Neural cell (in vitro differentiated cells): ENCODE measurements at regions not wholly inside any gene's neighbourhood (a gene's known extent, or its start where the extent isn't known, plus 50 kb on each side); places are given as distances from the start of the nearest gene placed in this dataset.

Experiments
- H2AFZ ChIP-seq: fragments of 200-600, 300-800 bp; sonication (generic), shearing (Covaris generic); 2 replicates; pipeline ENCODE4 v1.6.0; 2014; ENCODE audit warnings: low read depth, mild to moderate bottlenecking, antibody characterized with exemption, low read length, moderate library complexity
- H3F3A ChIP-seq: fragments of 200-600 bp; shearing (Covaris generic); 2 replicates; pipeline ENCODE4 v1.6.1; 2016; ENCODE audit warnings: mild to moderate bottlenecking, moderate library complexity, mixed read lengths, antibody characterized with exemption, low read length; ENCODE audit not compliant: insufficient read depth, poor library complexity, severe bottlenecking
- H3K27ac ChIP-seq: fragments of 200-600, 300-800 bp; sonication (generic), shearing (Covaris generic); 2 replicates; pipeline ENCODE4 v1.5.1; 2014; ENCODE audit warnings: mild to moderate bottlenecking, low read length, moderate library complexity
- H3K27me3 ChIP-seq: fragments of 300-800, 200-600 bp; sonication (generic), shearing (Covaris generic); 2 replicates; pipeline ENCODE4 v1.6.0; 2014; ENCODE audit warnings: mild to moderate bottlenecking, low read depth, low read length, moderate library complexity; ENCODE audit not compliant: insufficient read depth
- H3K36me3 ChIP-seq: fragments of 300-800, 200-600 bp; sonication (generic), shearing (Covaris generic); 2 replicates; pipeline ENCODE4 v1.5.1; 2014; ENCODE audit warnings: mild to moderate bottlenecking, antibody characterized with exemption, low read length, moderate library complexity; ENCODE audit not compliant: insufficient read depth
- H3K4me2 ChIP-seq: fragments of 300-800, 200-600 bp; sonication (generic), shearing (Covaris generic); 2 replicates; pipeline ENCODE4 v1.6.0; 2014; ENCODE audit warnings: mild to moderate bottlenecking, low read length
- H3K4me3 ChIP-seq: fragments of 300-800, 200-600 bp; sonication (generic), shearing (Covaris generic); 2 replicates; pipeline ENCODE4 v1.5.1; 2014; ENCODE audit warnings: mild to moderate bottlenecking, low read length, moderate library complexity
- H3K79me2 ChIP-seq: fragments of 200-600 bp; shearing (Covaris generic); replicated peaks from 2 replicates; pipeline ENCODE4 v1.6.0; 2014; ENCODE audit warnings: mild to moderate bottlenecking, low read length, moderate library complexity; ENCODE audit not compliant: insufficient read depth
- H3K9ac ChIP-seq: fragments of 300-800, 200-600 bp; sonication (generic), shearing (Covaris generic); 2 replicates; pipeline ENCODE4 v1.6.1; 2016; ENCODE audit warnings: mild to moderate bottlenecking, low read length, mixed read lengths
- H3K9me2 ChIP-seq: fragments of 200-600 bp; shearing (Covaris generic); 2 replicates; pipeline ENCODE4 v1.6.1; 2016; ENCODE audit warnings: mild to moderate bottlenecking, low read length, mixed read lengths; ENCODE audit not compliant: insufficient read depth
- H3K9me3 ChIP-seq: fragments of 200-600, 300-800 bp; sonication (generic), shearing (Covaris generic); 2 replicates; pipeline ENCODE4 v1.6.1; 2016; ENCODE audit warnings: mild to moderate bottlenecking, mixed run types, low read length, moderate library complexity, mixed read lengths
- H4K20me1 ChIP-seq: fragments of 200-600 bp; shearing (Covaris generic); 2 replicates; pipeline ENCODE4 v1.6.1; 2016; ENCODE audit warnings: mild to moderate bottlenecking, mixed run types; ENCODE audit not compliant: insufficient read depth
- CTCF ChIP-seq: fragments of 450-650 bp; IDR thresholded peaks from 2 replicates; pipeline ENCODE4 v1.5.1; 2014; ENCODE audit warnings: antibody characterized with exemption, mild to moderate bottlenecking, moderate library complexity; ENCODE audit not compliant: poor library complexity, severe bottlenecking
- EP300 ChIP-seq: fragments of 450-650 bp; conservative IDR thresholded peaks from 2 replicates; pipeline ENCODE4 v1.6.1; 2014; ENCODE audit warnings: antibody characterized with exemption, mild to moderate bottlenecking, moderate library complexity; ENCODE audit not compliant: poor library complexity, severe bottlenecking
- EZH2 ChIP-seq: fragments of 200-600, 300-800 bp; shearing (Covaris generic), sonication (generic); IDR thresholded peaks from 2 replicates; pipeline ENCODE4 v1.6.1; 2014; ENCODE audit warnings: antibody characterized with exemption, low read length, borderline replicate concordance, mild to moderate bottlenecking; ENCODE audit not compliant: insufficient read depth, poor library complexity, severe bottlenecking
- MXI1 ChIP-seq: fragments of 450-650 bp; conservative IDR thresholded peaks from 2 replicates; pipeline ENCODE4 v1.6.1; 2014; ENCODE audit warnings: antibody characterized with exemption, mild to moderate bottlenecking; ENCODE audit not compliant: poor library complexity, severe bottlenecking
- POLR2AphosphoS5 ChIP-seq: IDR thresholded peaks from 2 replicates; pipeline ENCODE4 v1.6.1; 2012
- RAD21 ChIP-seq: fragments of 450-650 bp; conservative IDR thresholded peaks from 2 replicates; pipeline ENCODE4 v1.6.1; 2014; ENCODE audit warnings: antibody characterized with exemption, mild to moderate bottlenecking, moderate library complexity
- REST ChIP-seq: IDR thresholded peaks from 2 replicates; pipeline ENCODE4 v1.6.1; 2012; ENCODE audit warnings: borderline replicate concordance
- SMC3 ChIP-seq: fragments of 450-650 bp; conservative IDR thresholded peaks from 2 replicates; pipeline ENCODE4 v1.6.1; 2014; ENCODE audit warnings: antibody characterized with exemption, mild to moderate bottlenecking, moderate library complexity; ENCODE audit not compliant: poor library complexity
- TAF1 ChIP-seq: IDR thresholded peaks from 2 replicates; pipeline ENCODE4 v1.6.1; 2012; ENCODE audit warnings: low read depth

- Histone ChIP-seq H3F3A (no peaks in the 10 kb centered on the region), H3K36me3 (no peaks in the 10 kb centered on the region), H3K4me3 (no peak overlapping the region), H3K27me3 (no peaks in the 10 kb centered on the region), H3K9me3 (no peaks in the 10 kb centered on the region), H3K9ac (no peak overlapping the region), H3K79me2 (no peaks in the 10 kb centered on the region), H3K27ac (no peak overlapping the region), H3K4me2 (no peak overlapping the region), H2AFZ (no peak overlapping the region), H4K20me1 (no peaks in the 10 kb centered on the region), H3K9me2 (no peaks in the 10 kb centered on the region)
- no peak for TF ChIP-seq TAF1
- no peak for TF ChIP-seq EZH2
- TF ChIP-seq POLR2AphosphoS5, result no peak
- no peak for TF ChIP-seq SMC3
- no peak for TF ChIP-seq EP300
- TF ChIP-seq MXI1, result no peak
- TF ChIP-seq RAD21, result no peak
- no peak for TF ChIP-seq CTCF
- no peak for TF ChIP-seq REST
Measured at GRCh38 chr11:130609121-130610035, 160.9 kb downstream of the ADAMTS15 start.

- H3K36me3 ChIP-seq, result no peaks in the 10 kb centered on the region
- no peaks in the 10 kb centered on the region for H4K20me1 ChIP-seq
- no peaks in the 10 kb centered on the region for H3K9me3 ChIP-seq
- H2AFZ ChIP-seq, result no peak overlapping the region
- no peak overlapping the region for H3K4me2 ChIP-seq
- TF ChIP-seq RAD21 (no peak), POLR2AphosphoS5 (no peak), CTCF (no peak), MXI1 (no peak)
- no peaks in the 10 kb centered on the region for H3K27me3 ChIP-seq
- H3K9ac ChIP-seq, result no peak overlapping the region
- H3K79me2 ChIP-seq, result no peaks in the 10 kb centered on the region
- H3F3A ChIP-seq, result no peaks in the 10 kb centered on the region
- no peaks in the 10 kb centered on the region for H3K9me2 ChIP-seq
- H3K27ac ChIP-seq, result no peak overlapping the region
- no peak overlapping the region for H3K4me3 ChIP-seq
Measured at GRCh38 chr11:130611791-130612251, 163.4 kb downstream of the ADAMTS15 start.
